GM21390 (cell line): ENCODE measurements at regions not wholly inside any gene's neighbourhood (a gene's known extent, or its start where the extent isn't known, plus 50 kb on each side); places are given as distances from the start of the nearest gene placed in this dataset.
A peak's percentile ranks its signal among the peaks of the same experiment; 100 is the strongest.

Source experiments
- ATAC-seq: cut with Tn5 transposase; IDR thresholded peaks from one replicate; pipeline ENCODE4 v1.9.1; 2021; ENCODE audit not compliant: unreplicated experiment

DNA sequence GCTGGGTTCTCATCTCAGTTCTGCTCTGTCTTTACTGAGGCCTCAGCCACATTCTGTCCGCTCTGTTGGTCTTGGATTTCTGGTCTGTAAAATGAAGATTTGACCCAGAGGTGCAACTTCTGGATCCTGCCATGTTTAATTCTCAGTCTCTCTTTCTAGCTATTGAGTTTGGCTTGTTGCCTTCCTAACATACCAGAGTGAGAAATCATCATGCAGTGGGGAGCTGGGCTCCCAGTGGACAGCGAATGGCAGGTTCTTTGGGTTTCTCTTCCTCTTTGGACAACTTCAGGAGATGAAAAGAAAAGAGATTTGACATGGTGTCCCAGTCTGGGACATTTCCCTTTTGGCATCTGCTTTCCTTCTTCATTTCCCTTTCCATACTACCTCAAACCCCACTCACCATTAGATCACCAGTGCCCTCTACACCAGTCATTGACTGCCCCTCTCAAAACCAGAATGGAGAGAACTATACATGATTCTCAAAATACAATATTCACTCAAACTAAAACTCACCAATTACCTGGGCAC is 334.7 kb downstream of the ACTL7B start:
- no peak for ATAC-seq

DNA sequence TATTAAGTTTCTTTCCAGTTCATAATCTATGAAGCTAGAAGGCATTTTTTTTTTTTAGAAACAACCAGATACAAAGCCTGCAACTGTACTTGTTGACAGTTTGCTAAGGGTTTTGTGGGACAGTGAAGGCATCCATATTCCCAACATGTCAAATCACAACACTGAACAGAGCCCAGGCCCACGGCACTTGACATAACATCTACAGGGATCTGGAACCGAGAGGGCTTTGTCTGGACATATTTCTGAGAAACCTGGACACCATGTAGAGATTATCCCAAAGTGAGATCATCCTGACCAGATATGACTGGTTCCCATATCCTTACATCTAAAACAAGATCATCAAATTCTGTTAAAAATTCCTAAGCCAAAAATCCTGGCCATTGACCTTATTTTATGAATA is 336.3 kb downstream of the ACTL7B start:
- ATAC-seq = no peak

DNA sequence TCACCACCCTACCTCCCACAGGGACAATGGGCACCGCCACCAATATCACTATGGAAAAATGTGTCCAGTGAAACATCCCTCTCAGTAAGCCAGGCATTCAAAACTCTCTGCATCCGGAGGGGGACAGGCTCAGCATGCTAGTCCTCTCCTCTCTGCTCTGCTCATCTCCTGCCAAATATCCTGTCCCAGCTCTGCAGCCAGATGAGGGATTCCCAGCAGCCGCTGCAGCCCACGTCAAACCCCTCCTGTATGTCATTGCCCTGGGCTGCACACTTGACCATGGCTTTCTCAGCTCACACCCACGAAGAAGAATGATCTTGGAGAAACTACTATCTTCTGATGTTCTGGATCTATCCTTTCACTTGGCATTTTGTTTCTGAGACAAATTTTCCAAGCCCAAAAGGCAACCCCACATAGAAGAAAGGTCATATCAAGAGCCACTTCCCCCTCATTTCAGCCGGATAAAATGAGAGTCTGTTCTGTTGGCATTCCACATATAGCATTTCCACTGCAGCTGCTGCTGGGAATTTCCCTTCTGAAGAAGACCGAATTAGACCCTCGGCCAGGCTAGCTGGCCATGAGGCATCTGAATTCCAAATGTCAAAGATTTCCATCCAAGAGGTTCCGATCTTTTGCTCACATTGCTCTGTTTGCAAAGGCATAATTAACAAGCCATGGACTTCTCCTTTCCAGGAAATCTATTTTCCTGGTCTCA is 338.0 kb downstream of the ACTL7B start:
- ATAC-seq = no peak

DNA sequence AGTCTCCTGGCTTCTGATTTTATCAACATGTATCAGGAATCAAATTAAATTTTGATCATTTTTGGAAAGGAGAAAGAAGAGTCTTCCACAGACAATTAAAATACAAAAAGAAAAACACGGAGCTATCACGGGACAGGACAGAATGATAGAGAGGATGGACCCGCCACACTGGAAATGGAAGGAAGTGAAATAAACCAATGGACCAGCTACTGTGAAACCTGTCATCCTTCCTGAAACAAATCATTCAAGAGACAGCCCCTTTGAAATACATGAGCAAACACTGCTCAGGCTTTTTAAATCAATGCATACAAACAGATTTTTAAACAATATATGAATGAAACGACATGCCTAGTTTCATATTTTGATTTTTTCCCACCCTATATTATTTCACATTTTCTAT is 339.4 kb downstream of the ACTL7B start:
- ATAC-seq = no peak

DNA sequence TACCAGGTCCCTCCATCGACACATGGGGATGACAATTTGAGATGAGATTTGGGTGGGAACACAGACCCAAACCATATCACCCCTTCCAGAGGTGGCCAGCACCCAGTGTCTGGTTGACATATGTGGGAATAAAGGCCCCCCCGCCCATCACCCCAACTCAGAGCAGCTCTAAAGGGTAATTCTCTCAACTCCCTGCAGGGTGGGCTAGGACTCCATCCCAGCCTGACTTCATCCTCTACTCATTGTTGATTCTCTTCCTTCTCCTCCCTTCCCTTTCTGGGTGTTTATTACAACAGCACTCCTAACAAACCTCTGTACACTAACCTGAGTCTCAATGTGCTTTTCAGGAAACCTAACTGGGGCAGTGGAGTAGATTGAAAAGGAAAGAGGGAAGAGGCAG is 339.9 kb downstream of the ACTL7B start:
- ATAC-seq = no peak

DNA sequence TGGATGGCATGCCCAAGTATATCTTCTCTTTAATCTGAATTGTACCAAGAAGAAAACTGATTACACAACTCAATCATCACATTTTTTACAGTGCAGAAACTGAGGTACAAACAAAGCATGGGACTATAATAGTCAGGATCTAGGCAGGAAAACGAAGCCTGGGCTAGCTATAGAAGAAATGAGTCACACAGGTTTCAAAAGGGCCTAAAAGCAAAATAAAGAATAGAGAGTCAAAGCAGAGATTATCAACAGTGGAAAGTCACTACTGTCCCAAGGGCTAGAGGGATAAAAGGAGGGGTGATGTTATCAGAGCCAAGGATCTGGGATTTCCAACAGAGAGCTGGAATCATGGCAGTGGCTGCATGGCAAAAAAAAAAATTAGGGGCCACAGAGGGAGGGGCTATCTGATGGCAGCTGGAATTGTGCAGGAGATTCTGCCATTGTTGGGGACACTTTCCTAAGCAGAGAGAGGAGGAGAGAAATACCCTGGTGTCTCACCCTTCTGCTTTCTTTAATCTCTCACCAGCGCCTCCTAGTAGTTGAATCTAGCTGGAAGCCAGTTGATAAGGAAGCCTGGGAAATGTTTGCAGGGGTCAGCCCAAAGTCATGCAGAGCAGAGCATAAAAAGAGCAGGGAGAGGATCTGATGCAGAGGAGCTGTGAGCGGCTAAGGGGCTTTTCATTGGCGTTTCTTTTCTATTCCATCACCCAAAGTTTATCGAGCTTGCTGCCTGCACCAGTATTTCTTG is 343.2 kb downstream of the ACTL7B start:
- no peak for ATAC-seq

DNA sequence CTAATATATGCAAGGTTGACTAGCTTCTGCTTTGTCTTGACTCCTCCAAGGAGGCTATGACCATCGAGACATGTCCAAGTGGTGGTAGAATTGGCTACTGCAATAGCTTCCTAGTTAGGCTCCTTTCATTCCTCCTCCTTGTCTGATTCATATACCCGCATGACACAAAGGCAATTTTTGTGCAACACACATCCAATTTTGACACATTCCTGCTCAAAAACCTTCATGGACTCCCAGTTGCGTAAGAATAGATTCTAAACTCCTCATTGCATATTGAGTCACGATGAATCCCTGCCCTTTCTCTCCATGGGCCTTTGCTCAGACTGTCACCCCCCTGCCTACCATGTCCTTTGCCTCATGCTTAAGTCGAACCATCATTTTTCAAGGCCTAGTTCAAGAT is 344.5 kb downstream of the ACTL7B start:
- ATAC-seq = no peak

DNA sequence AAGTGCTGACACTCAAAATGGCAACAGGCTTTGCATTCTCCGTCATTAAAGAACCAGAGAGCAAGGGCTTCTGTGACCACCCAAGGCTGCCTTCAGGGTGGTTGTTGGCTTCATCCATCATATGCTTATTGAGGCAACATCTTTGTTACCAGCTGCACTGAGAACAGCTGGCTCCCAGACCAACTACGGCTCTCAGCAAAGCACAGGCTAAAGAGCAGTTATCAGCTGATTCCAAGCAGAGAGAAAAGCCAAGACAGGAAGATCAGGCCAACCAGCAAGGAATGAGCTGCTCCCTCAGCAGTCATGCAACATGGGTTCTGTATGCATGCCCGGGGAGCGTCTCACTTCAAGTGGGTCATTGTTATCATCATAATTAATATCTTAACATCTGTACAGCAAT is 358.9 kb downstream of the ACTL7B start:
- ATAC-seq = no peak

DNA sequence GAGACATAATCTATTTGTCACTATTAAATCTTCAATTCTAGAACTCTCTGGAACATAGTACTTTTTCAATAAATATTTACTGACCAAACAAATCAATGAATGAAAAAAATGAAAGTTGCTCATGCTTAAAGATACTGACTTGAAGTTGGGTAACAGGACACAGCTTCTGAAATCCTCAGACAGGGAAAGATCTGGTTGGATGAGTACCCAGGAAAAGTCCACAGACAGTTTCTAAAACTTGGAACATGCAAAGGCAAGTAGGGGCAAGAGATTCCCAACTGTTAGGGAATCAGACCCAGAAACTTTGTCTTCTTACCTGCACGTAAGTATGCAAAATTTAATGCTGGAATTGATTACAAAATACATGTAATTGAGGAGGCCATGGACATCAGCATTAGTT is 366.2 kb downstream of the ACTL7B start:
- ATAC-seq = no peak

DNA sequence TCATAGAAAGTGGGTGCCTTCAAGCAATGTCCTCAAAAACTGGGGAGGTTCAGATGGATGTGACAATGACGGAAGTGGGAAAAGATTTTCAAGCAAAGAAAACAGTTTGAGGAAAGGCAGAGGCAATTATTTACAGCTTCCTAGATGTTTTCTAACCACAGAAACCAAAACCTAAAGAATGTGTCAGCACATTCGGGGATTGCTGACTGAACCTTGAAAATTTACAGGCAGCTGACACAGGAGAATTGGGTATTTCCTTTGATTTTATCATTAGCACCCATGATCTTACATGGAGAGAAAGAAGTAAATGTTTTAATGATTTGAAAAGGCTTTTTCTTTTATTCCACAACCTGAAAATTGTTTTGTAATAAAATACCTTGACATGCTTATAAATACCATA is 369.0 kb downstream of the ACTL7B start:
- no peak for ATAC-seq

DNA sequence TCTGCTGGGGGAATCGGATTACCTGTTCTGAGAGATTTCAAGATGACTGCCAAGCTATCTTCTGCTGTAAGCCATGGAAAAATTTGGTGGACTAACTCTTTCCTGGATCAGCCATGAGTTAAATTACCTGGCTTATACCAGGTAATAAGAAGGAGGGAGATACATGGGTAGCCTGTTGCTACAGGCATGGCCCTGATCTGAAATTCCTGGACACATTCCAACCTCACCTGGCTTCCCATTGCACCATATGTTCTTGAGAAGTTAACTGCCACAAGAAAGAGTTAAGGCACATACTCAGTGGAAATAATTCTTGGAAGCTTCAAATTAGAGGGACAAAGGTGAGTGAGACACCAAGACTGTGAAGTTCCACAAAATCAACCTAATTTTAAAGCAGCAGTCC is 371.3 kb downstream of the ACTL7B start:
- no peak for ATAC-seq

DNA sequence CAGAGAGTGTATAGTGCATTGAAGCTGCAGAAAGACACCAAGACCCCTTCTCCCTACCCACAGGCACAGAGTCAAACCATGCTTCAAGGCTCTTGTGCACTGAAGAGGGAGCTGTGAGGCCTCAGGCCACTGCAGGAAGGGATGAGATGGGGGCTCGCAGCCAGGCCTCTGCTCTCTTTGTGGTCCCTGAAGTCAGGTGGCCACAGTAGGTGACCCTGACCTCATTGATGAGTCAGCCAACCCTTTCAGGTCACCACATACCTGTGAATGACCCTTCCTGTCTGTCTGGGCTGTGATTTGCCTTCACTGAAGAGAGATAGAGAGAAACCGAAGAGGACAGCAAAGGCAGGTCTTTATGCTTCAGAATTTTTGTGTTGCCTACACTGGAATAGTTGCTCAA is 372.1 kb downstream of the ACTL7B start:
- ATAC-seq = no peak

DNA sequence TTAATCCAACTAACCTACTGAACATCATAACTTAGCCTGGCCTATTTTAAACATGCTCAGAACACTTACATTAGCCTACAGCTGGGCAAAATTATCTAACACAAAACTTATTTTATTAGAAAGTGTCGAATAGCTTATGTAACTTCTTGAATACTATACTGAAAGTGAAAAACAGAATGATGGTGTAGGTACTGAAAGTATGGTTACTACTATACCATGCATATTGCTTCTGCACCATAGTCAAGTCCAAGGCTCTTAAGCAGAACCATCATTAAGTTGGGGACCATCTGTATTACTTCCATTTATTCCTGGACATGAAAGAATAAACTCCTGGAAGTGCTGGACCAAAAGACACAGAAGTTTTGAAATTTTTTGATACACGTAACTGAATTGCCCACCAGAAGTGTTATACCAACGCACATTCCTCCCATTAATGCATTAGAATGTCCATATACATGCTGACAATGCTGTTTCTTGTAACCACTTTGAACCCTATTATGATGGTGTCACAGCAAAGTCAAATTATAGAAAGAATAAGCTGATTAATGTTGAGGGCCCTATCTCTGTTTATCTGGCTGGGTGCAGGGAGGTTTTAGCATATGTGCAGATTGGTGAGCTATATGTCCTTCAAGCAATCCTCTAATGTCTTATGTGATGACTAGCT is 375.7 kb downstream of the ACTL7B start:
- no peak for ATAC-seq

DNA sequence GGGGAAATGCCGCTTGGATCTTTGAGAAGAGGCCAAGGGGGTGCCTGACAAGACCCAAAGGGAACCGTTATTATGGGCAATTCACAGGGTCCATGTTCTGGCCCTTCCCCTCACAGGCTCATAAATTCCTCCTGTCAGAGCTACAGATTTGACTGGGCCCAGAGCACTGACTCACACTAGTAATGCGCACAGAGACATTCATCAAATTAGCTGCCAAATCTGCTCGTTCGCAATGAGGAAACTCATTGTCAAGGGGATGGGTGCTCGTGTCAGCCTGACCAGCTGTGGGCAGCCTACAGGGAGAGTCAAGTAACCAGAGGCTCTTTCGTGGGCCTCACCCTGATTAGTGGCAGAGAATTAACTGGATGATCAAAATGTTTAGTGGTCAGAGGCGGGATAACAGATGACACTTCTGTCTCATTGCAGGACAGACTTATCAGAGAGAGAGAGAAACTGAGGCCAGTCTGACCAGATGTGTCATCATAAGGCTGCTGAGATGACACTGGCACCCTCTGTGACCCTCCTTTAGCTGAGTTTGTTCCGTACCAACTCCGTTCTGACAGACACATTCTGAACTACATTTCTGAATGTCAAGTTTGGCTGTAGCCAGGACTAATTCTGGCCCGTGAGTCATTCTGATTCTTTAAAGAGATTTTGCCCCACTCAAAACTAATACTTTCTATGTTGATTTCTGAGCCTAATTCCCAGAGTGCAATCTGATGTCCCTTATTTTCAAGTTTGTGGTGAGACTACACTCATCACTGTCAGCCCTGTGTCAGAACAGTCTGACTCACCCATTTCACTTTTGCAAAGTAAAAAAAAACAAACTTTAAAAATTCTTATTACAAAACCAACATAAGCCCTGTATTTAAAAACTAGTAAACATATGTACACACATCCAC is 377.1 kb downstream of the ACTL7B start:
- peak; percentile 81 for ATAC-seq

DNA sequence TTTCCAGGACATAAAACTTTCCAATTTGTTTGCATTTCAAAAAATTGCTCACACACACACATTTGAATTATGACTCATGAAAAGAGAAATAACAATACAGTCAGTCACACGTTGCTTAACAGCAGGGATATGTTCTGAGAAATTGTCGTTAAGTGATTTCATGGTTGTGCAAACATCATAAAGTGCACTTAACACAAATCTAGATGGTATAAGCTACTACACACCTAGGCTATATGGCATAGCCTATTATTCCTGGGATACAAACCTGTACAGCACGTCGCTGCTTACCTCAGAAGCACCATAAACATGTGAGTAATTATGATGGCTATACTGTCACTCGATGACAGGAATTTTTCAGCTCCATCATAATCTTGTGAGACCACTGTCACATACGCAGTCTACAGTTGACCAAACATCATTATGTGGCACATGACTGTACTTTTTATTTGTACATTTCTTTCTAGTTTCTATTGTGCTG is 378.2 kb downstream of the ACTL7B start:
- no peak for ATAC-seq

DNA sequence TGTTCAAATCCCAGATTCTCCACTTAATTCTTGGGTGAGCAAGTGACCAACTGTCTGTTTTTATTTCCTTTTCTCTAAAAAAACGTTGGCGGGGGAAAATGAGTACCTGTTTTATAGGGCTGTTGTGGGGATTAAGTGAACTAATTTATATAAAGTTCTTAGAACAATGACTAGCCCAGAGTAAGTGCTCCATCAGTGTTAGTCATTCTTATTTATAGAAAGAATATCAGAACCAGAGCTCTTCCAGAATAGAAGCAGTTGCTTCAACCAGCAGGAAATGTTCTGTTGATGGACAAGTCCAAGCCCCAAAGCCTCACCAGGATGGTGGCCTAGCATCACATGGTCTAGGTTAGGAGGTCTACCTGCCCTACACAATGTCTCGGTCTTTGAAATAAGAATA is 379.2 kb downstream of the ACTL7B start:
- no peak for ATAC-seq

DNA sequence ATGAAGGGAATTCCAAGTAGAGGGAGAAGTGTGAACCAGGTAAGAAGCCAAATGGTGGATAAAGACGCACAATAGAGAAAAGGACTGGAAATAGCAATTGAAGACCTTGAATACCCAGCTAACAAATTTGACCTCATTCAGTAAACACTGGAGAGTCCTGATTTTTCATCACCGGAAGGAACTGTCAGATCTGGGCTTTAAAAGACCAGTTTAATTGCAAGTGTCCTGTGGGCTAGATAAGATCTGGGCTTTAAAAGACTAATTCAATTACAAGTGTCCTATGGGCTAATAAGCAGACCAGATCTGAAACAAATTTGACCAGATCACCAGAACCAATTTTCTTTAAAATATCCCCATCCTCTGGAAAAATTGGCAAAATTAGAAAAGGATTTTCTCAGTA is 380.0 kb downstream of the ACTL7B start:
- ATAC-seq = no peak

DNA sequence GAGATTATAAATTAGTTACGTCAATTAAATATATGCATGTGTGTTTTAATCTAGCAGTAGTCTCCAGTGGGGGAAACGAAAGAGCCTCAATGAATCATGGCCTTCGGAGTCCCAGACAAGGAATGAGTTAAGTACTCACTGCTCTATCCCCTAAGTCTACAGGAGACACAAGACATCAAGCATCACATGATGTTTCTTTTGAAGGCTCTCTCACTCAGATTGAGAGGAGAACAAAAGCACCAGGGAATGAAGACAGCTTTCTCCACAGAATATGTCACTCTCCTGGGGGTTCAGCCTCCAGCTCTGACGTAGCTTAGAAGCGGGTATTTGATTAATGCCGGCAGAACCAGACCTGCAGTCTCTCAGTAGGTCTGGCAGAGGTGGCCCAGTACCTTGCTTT is 381.4 kb downstream of the ACTL7B start:
- ATAC-seq = no peak

DNA sequence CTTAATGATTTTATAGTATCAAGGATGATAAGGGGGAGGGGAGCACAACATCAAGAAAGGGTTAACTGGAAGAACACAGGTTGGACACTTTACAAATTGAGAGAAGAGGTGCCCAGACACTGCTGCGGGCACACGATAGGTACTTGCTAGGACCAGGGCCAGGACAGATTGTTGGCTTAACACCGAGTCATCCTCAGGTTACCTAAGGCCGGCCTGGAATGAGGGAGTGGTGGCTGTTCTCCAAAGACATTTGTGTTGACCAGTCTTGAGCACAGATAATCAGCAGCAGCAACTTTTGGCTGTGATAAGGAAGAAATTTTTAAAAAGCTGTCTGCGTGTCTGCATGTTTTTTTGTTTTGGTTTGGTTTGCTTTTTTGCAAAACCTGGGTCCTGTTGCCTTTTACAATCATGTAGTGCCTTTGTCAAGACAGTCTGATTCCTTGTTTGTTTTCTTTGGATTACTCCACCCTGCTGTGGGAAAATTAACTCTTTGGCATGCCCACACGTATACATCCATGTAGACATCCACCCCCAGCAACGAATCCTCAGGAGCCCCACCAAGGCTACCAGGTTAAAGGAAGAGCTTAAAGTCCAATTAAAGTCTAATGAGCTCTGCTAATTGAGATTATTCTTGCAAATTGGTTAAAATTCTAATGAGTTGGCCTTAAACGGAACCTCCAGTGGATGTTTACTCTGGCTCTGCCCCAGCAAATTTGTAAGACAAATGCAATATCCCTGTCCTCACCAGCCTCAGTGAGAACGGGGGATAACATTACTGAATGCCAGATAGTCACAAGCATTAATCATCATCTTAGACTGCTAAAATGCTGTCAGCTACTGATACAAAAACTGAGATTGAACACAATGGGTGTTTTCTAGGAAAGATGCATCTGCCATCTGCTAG is 382.3 kb downstream of the ACTL7B start:
- no peak for ATAC-seq

DNA sequence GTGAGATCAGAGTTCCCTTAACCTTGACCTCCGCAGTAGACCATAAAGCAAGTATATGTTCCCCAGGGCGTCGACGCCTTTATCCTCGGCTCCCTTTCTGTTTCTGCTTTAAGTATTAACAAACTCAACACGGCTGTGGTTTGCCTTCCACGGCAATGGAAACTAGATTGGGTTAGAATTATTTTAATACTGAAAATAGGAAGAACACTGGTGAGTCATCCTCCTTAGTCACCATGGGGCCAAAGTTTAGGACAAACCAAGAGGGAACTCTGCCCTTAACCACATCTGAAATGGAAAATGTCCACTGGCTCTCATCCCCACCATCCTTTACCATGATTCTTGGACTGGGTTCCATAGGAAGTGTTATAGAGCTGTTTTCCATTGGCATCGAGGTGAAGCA is 386.1 kb downstream of the ACTL7B start:
- no peak for ATAC-seq
